Transverse colon (tissue), 4 donors: ENCODE measurements at regions not wholly inside any gene's neighbourhood (a gene's known extent, or its start where the extent isn't known, plus 50 kb on each side); places are given as distances from the start of the nearest gene placed in this dataset.

ENCODE experiments used
- DNase-seq: peaks from one replicate; pipeline ENCODE4 v3.0.0-alpha.2; 2019
- H3K27ac ChIP-seq, 4 donors: fragments of 200-600 bp; sonication (generic); 2 replicates each; pipeline ENCODE4 v1.5.1; 2016 to 2018; ENCODE audit warnings: inconsistent platforms in 4 of 4
- H3K27me3 ChIP-seq: fragments of 200-600 bp; sonication (generic); 2 replicates; pipeline ENCODE4 v1.5.1; 2017; ENCODE audit warnings: inconsistent platforms
- H3K36me3 ChIP-seq, 4 donors: fragments of 200-600 bp; sonication (generic); 2 replicates each; pipeline ENCODE4 v1.5.1; 2017 to 2019; ENCODE audit warnings: inconsistent platforms in 4 of 4
- H3K4me1 ChIP-seq, 4 donors: fragments of 200-600 bp; sonication (generic); 2 replicates each; pipeline ENCODE4 v1.5.1; 2017 to 2020; ENCODE audit warnings: inconsistent platforms in 4 of 4
- H3K4me3 ChIP-seq, 4 donors: fragments of 200-600 bp; sonication (generic); 1 replicate in 1 of 4; 2 replicates in 3 of 4; pipeline versions ENCODE4 v1.5.1 to v1.6.1; 2017 to 2019; ENCODE audit warnings: inconsistent platforms in 4 of 4
- H3K9me3 ChIP-seq, 2 donors: fragments of 200-600 bp; sonication (generic); 2 replicates each; pipeline ENCODE4 v1.5.1; 2017 to 2019; ENCODE audit warnings: inconsistent platforms in 2 of 2
- EP300 ChIP-seq: sonication (generic); formaldehyde crosslinking; IDR thresholded peaks from one replicate; pipeline ENCODE4 v1.6.1; 2017; ENCODE audit warnings: antibody characterized with exemption, low read depth
- POLR2A ChIP-seq: fragments of 450-650 bp; IDR thresholded peaks from one replicate; pipeline ENCODE4 v1.6.1; 2016; ENCODE audit warnings: antibody characterized with exemption, mild to moderate bottlenecking, moderate library complexity
- POLR2AphosphoS5 ChIP-seq, 3 donors: sonication (generic); formaldehyde crosslinking; IDR thresholded peaks; one replicate each; pipeline ENCODE4 v1.6.1; 2016; ENCODE audit warnings: antibody characterized with exemption in 3 of 3
- WGBS, 2 donors: methylation state at CpG; one replicate each; pipeline ENCODE4 v1.1.5; 2018; ENCODE audit warnings: low coverage in 1 of 2; 5-methylcytosine and 5-hydroxymethylcytosine counted together
- in situ Hi-C, 4 donors: fragments of 200-750 bp; cut with MboI; loops; one replicate each; pipeline versions ENCODE4 v1.15.0 to v1.15.1; 2017; ENCODE audit warnings: low sequenced_read_pairs in 3 of 4, low pct_ligation_motif_present in 1 of 4, low pct_unique_long_range_greater_than_20kb in 1 of 4
- intact Hi-C: fragments of 100-400 bp; cut with DNase I; formaldehyde crosslinking; loops from one replicate; pipeline ENCODE4 v1.15.1; 2023; ENCODE audit warnings: low total_unique reads
- TF ChIP-seq, protein P1 (sequence below), 5 experiments: fragments of 200-600 bp in 3 of 5; fragments of 450-650 bp in 2 of 5; sonication (generic) in 3 of 5; IDR thresholded peaks; 1 replicate in 2 of 5; 2 replicates in 3 of 5; pipeline ENCODE4 v1.5.1; 2016 to 2017; ENCODE audit warnings: antibody characterized with exemption in 5 of 5, inconsistent platforms in 3 of 5, mild to moderate bottlenecking in 2 of 5, moderate library complexity in 1 of 5

DNA sequence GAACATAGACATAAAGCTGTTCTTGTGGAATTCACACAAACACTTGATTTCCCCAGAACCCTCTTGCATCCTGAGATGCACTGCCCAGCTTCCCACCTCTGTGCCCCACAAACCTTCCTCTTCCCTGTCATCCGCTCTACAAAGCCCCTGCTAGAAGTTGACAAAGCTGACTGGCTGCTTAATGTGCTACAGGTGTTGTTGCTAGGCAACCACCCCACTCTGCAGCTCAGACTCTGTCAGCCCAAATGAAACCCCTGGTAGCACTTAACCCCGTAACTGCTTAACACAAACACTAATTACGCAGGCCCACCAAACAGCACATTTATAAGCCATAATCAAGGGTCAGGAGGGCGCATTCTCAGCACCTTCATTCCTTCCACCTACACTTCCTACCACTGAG, 172.0 kb upstream of the CADM1 start:
- no peak overlapping the region for H3K27ac ChIP-seq
- H3K36me3 ChIP-seq: no peaks in the 10 kb centered on the region
- intact Hi-C loops (no loop called here), in situ Hi-C loops (loop anchor here in 3 of 4 donors (25.0 kb wide), 1 partner anchor 339 kb away; no protein-coding TSS in a partner anchor)
- no peak for DNase-seq
- H3K9me3 ChIP-seq: no peaks in the 10 kb centered on the region
- no peak for TF ChIP-seq POLR2AphosphoS5 (IDR thresholded peaks at IDR 0.05)
- TF ChIP-seq EP300: no peak
- peaks cover 0 to 3% (median 0%) of the 10 kb centered on the region in 4 donors for H3K4me1 ChIP-seq
- H3K4me3 ChIP-seq: no peak overlapping the region
- H3K27me3 ChIP-seq: no peaks in the 10 kb centered on the region
- 84 to 86% methylated on average over 4 of the region's 4 CpGs for WGBS, 2 donors

DNA sequence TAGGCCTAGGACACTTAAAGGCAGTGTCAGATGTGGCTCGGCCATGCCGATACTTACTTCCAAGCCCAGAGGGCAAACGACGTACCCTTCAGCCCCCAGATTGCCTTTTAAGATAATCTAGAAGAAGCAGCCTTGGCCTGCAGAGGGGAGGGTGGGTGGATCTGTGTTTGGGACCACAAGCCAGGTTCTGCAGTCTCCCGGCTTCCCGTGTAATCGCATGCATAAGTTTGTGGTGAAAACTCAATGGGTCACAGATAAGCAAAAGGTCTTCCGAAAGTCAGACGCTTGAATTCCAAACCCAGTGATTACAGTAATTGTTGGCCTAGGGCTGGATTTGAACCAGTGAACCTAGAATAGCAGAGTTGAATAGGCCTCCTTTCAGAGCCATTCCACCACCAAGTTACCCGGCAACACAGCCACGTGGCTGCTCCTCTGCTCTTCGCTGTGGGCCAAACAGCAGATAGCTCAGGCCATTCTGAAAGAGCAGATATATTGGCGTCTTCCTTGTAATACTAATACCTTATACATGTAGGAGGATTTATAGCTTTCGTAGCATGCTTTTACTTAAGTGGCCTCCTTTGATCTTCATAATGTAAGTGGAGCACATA, 170.8 kb upstream of the CADM1 start:
- 86 to 91% methylated on average over 3 to 14 of the region's 14 CpGs for WGBS, 2 donors
- no peak for DNase-seq
- no peaks in the 10 kb centered on the region for H3K27me3 ChIP-seq
- no peaks in the 10 kb centered on the region for H3K36me3 ChIP-seq
- no peak overlapping the region for H3K4me3 ChIP-seq
- H3K4me1 ChIP-seq: peaks cover 0 to 3% (median 0%) of the 10 kb centered on the region in 4 donors
- in situ Hi-C loops (loop anchor here in 3 of 4 donors (25.0 kb wide), 1 partner anchor 338 kb away; no protein-coding TSS in a partner anchor), intact Hi-C loops (no loop called here)
- no peaks in the 10 kb centered on the region for H3K9me3 ChIP-seq
- no peak overlapping the region for H3K27ac ChIP-seq
- TF ChIP-seq, protein P1, sequence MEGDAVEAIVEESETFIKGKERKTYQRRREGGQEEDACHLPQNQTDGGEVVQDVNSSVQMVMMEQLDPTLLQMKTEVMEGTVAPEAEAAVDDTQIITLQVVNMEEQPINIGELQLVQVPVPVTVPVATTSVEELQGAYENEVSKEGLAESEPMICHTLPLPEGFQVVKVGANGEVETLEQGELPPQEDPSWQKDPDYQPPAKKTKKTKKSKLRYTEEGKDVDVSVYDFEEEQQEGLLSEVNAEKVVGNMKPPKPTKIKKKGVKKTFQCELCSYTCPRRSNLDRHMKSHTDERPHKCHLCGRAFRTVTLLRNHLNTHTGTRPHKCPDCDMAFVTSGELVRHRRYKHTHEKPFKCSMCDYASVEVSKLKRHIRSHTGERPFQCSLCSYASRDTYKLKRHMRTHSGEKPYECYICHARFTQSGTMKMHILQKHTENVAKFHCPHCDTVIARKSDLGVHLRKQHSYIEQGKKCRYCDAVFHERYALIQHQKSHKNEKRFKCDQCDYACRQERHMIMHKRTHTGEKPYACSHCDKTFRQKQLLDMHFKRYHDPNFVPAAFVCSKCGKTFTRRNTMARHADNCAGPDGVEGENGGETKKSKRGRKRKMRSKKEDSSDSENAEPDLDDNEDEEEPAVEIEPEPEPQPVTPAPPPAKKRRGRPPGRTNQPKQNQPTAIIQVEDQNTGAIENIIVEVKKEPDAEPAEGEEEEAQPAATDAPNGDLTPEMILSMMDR (IDR thresholded peaks at IDR 0.05): no peak
- TF ChIP-seq EP300: no peak
- no peak for TF ChIP-seq POLR2A
- no peak for TF ChIP-seq POLR2AphosphoS5 (IDR thresholded peaks at IDR 0.05)

DNA sequence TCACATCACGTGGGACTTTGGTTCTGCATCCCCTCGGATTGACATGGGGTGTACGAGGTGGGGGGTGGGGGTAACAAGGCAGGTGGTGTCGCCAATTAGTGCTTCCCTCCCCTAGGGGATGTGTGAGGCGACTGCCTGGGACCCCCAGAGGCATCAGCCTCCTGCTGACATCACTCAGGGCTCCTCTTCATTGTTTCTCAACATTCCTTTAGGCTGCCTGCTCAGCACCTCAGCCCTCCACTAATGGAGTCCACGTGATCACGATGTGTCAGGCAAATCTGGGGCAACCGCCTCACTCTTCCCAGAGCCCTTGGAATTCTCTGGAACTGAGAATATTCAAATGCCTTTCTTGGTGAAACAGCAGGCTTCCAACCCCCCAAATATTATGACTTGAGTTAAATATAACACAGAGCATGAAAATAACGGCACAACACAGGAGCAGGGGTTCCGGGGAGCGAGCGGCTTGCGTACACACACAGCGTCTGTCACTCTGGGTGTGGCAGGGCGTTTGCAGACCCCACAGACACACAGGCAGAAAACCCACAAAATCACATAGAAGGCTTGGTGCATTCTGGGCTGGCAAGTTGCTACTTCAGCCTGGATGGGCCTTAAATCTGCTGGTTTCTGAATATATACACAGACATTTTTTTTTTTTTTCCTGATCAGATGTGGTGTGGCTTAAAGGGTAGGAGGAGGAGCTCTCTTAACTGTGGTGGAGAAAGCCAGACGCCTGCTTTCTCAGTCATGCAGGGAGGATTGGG, 170.1 kb upstream of the CADM1 start:
- Histone ChIP-seq H3K4me3 (no peak overlapping the region), H3K4me1 (peaks cover 0 to 3% (median 0%) of the 10 kb centered on the region in 4 donors), H3K27ac (no peak overlapping the region), H3K9me3 (no peaks in the 10 kb centered on the region), H3K27me3 (no peaks in the 10 kb centered on the region), H3K36me3 (no peaks in the 10 kb centered on the region)
- no peak for TF ChIP-seq EP300
- in situ Hi-C loops: no loop called here
- WGBS, 2 donors: 76 to 85% methylated on average over 3 to 16 of the region's 16 CpGs
- intact Hi-C loops: no loop called here
- no peak for DNase-seq

DNA sequence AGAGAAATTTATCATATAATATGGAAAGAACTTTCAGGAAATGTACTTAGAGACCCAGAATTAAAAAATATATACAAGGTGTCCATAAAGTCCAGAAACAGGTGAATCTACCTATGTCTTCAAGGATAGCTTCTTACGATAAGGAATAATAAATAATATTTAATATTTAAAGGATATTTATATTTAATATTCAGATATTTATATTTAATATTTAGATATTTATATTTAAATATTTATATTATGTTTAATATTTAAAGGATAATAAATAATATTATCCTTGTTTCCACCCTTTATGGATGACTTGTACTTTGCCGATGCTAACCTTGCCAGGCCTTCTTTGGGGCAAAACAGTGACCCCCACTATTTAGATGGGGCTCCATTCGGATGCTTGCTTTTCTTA, 169.5 kb upstream of the CADM1 start:
- WGBS, 2 donors: 81 to 95% methylated on average over 3 of the region's 3 CpGs
- Histone ChIP-seq H3K4me3 (no peak overlapping the region), H3K27me3 (no peaks in the 10 kb centered on the region), H3K27ac (no peak overlapping the region), H3K36me3 (no peaks in the 10 kb centered on the region), H3K9me3 (no peaks in the 10 kb centered on the region), H3K4me1 (peaks cover 0 to 3% (median 0%) of the 10 kb centered on the region in 4 donors)
- no peak for DNase-seq
- in situ Hi-C loops: no loop called here
- intact Hi-C loops: no loop called here
- TF ChIP-seq, protein P1 (IDR thresholded peaks at IDR 0.05): no peak
- TF ChIP-seq EP300 (no peak), POLR2AphosphoS5 (IDR thresholded peaks at IDR 0.05) (no peak), POLR2A (no peak)

DNA sequence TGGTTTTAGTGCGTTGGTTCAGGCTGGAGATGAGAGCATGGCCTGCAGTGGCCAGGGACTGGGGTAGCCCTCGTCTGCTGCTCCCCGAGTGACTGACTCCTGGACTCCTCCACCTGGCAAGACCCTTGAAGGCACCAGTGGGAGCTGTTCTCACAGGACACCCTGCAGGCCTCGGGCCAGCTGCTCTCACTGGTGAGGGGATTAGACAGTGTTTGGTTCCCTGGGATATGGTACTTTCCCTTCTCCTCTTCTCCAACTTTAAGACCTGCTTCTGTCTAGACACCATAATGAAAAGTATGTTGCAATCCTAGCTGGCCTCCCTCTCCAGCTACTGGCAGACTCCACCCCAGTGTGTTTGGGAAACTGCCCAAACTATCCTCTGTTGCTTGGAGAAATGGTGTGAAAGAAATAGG, 168.8 kb upstream of the CADM1 start:
- no peak for DNase-seq
- in situ Hi-C loops: no loop called here

More for the DNA sequence above, 168.8 kb upstream of the CADM1 start:
- intact Hi-C loops: no loop called here
- Histone ChIP-seq H3K27me3 (no peaks in the 10 kb centered on the region), H3K4me3 (no peak overlapping the region), H3K36me3 (no peaks in the 10 kb centered on the region), H3K27ac (no peak overlapping the region), H3K4me1 (peaks cover 0 to 3% (median 0%) of the 10 kb centered on the region in 4 donors), H3K9me3 (no peaks in the 10 kb centered on the region)
- 60% methylated on average over 4 of the region's 4 CpGs; no CpG with 5 or more reads in 1 of the 2 donors for WGBS, 2 donors
- TF ChIP-seq, protein P1 (IDR thresholded peaks at IDR 0.05): no peak
- TF ChIP-seq POLR2AphosphoS5 (IDR thresholded peaks at IDR 0.05) (no peak), POLR2A (no peak), EP300 (no peak)
